ENCODE measurements at regions not wholly inside any gene's neighbourhood (a gene's known extent, or its start where the extent isn't known, plus 50 kb on each side); places are given as distances from the start of the nearest gene placed in this dataset.

GRCh38 chr22:27655582-27656185, 145.9 kb downstream of the MN1 start:
- DNase-seq = no peak
- H3K4me3 ChIP-seq = no peak overlapping the region
- TF ChIP-seq POLR2A (IDR thresholded peaks at IDR 0.05) (no peak), CTCF (IDR thresholded peaks at IDR 0.05) (no peak)
- intact Hi-C loops (cut with DNase I) = no loop called here
- no peaks in the 10 kb centered on the region for H3K36me3 ChIP-seq (replicated peaks in 1 of 2)
- H3K9me3 ChIP-seq (replicated peaks in 1 of 3) = no peaks in the 10 kb centered on the region
- H3K4me1 ChIP-seq (replicated peaks in 1 of 2) = no peaks in the 10 kb centered on the region
- H3K27ac ChIP-seq = no peak overlapping the region
- WGBS, 4 donors = 65 to 84% (median 75%) methylated on average over 2 of the region's 2 CpGs
- no peaks in the 10 kb centered on the region for H3K27me3 ChIP-seq

DNA sequence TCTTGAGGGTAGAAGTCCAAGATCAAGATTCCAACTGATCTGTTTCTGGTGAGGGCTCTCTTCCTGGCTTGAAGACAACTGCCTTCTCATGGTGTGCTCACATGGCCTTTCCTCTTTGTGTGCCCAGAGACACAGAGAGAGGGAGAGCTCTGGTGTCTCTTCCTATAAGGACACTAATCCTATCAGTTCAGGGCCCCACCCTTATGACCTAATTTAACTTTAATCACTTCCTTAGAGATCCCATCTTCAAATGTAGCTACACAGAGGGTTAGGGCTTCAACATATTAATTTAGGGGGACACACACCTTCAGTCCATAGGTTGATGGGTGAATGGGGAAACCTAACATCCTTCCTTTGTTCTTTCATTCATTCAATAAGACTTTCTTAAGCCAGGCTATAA, 144.6 kb downstream of the MN1 start:
- H3K4me3 ChIP-seq = no peak overlapping the region
- no peak for DNase-seq
- H3K27ac ChIP-seq = no peak overlapping the region
- no peaks in the 10 kb centered on the region for H3K9me3 ChIP-seq (replicated peaks in 1 of 3)
- TF ChIP-seq CTCF (IDR thresholded peaks at IDR 0.05) = no peak
- H3K36me3 ChIP-seq (replicated peaks in 1 of 2) = no peaks in the 10 kb centered on the region
- intact Hi-C loops (cut with DNase I) = no loop called here
- H3K27me3 ChIP-seq = no peaks in the 10 kb centered on the region
- no peaks in the 10 kb centered on the region for H3K4me1 ChIP-seq (replicated peaks in 1 of 2)

DNA sequence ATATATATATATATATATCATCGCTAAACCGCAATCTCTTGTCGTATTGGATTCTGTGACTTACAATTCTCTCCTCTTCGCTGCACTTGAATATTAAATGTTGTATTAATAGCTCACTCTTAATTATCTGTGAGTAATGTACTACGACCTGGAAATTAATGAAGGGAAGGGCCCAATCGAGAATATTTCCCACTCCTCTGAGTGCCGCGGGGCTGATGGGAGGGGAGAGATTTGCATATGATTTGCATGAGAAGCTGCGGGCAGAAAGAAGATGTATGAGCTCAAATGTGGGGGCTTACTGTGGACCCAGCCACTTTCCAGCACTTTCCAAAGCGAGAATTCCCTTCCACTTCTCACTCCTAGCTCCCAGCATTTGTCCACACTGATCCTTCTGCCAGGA, 141.2 kb downstream of the MN1 start:
- no peak overlapping the region for H3K4me3 ChIP-seq
- peaks cover 18 to 19% of the 10 kb centered on the region in 2 donors for H3K4me1 ChIP-seq (replicated peaks in 1 of 2)
- intact Hi-C loops (cut with DNase I) = no loop called here
- TF ChIP-seq CTCF (IDR thresholded peaks at IDR 0.05) (no peak), POLR2A (IDR thresholded peaks at IDR 0.05) (no peak)
- no peak for DNase-seq
- H3K27ac ChIP-seq = no peak overlapping the region
- 85 to 94% (median 92%) methylated on average over 9 to 10 of the region's 10 CpGs for WGBS, 4 donors
- H3K27me3 ChIP-seq = no peaks in the 10 kb centered on the region
- no peaks in the 10 kb centered on the region for H3K36me3 ChIP-seq (replicated peaks in 1 of 2)
- no peaks in the 10 kb centered on the region for H3K9me3 ChIP-seq (replicated peaks in 1 of 3)

- Histone ChIP-seq H3K36me3 (replicated peaks in 1 of 2) (no peaks in the 10 kb centered on the region), H3K27me3 (no peaks in the 10 kb centered on the region), H3K4me3 (no peak overlapping the region), H3K9me3 (replicated peaks in 1 of 3) (no peaks in the 10 kb centered on the region), H3K27ac (peak overlapping the region; percentile 13 to 78 (median 55)), H3K4me1 (replicated peaks in 1 of 2) (peaks cover 18 to 28% of the 10 kb centered on the region in 2 donors)
- TF ChIP-seq POLR2A (IDR thresholded peaks at IDR 0.05) (no peak), CTCF (IDR thresholded peaks at IDR 0.05) (no peak)
- intact Hi-C loops (cut with DNase I) = no loop called here
- peak; percentile 68 to 92 (median 86) for DNase-seq
- WGBS, 4 donors = 31 to 46% (median 38%) methylated on average over 7 to 13 of the region's 13 CpGs
These were observed 138.9 kb downstream of the MN1 start for GRCh38 chr22:27662359-27663301.

Data from adrenal gland (tissue), 9 donors.